HCT116 (cell line): ENCODE measurements at regions not wholly inside any gene's neighbourhood (a gene's known extent, or its start where the extent isn't known, plus 50 kb on each side); places are given as distances from the start of the nearest gene placed in this dataset.

Experiments
- ATAC-seq: fragments of 200-7000 bp; cut with Tn5 transposase; 2 replicates; pipeline ENCODE4 v1.9.1; 2020; ENCODE audit warnings: mild to moderate bottlenecking, moderate library complexity
- BruUV-seq: library from RNA; stranded (reverse); fragments of 400-500 nt; replicated peaks from 2 replicates; lab custom pipeline; 2021; lab: Mats Ljungman, UMichigan
- CTCF ChIA-PET: fragments of 300-600 bp; sonication (Branson Sonifier 250); formaldehyde crosslinking; loops from one replicate; lab custom pipeline; 2021; ENCODE audit warnings: antibody characterized with exemption; lab: Charles Lee
- POLR2A ChIA-PET: fragments of 300-600, 350-600 bp; sonication (Branson Sonifier 250); formaldehyde crosslinking; loops from one replicate; lab custom pipeline; 2021; ENCODE audit warnings: antibody characterized with exemption; lab: Charles Lee
- RAD21 ChIA-PET, 2 experiments: fragments of 300-600 bp; sonication (Branson Sonifier 250); formaldehyde crosslinking; loops; one replicate each; lab custom pipeline; 2023; ENCODE audit warnings: low total read pairs in 2 of 2; ENCODE audit not compliant: uncharacterized antibody in 2 of 2, unreplicated experiment in 2 of 2, low non-redundant PET in 1 of 2; lab: Charles Lee
- DNase-seq: peaks from one replicate; pipeline ENCODE4 v3.0.0-alpha.2; 2010; ENCODE audit warnings: low read depth, low spot score
- H2AFZ ChIP-seq: fragments of 200-600 bp; shearing (Covaris generic), sonication (generic); 2 replicates; pipeline ENCODE4 v1.6.1; 2017; ENCODE audit warnings: low read depth, mixed run types, mixed read lengths, antibody characterized with exemption, low read length; ENCODE audit not compliant: poor library complexity, severe bottlenecking
- H3K27ac ChIP-seq: 2 replicates; pipeline ENCODE4 v1.5.1; 2012; ENCODE audit warnings: low read depth, low read length
- H3K27me3 ChIP-seq: fragments of 200-600 bp; sonication (generic); 2 replicates; pipeline ENCODE4 v1.6.1; 2016; ENCODE audit warnings: mixed run types, low read length, mixed read lengths; ENCODE audit not compliant: insufficient read depth
- H3K36me3 ChIP-seq, 2 experiments: fragments of 200-500 bp in 1 of 2; fragments of 200-600 bp in 1 of 2; sonication (Bioruptor generic) in 1 of 2; sonication (generic) in 1 of 2; 2 replicates each; pipeline versions ENCODE4 v1.5.1 to v1.6.1; 2014 to 2016; ENCODE audit warnings: low read length in 2 of 2, inconsistent platforms in 1 of 2, mixed read lengths in 1 of 2, mixed run types in 1 of 2; ENCODE audit not compliant: insufficient read depth in 2 of 2, control insufficient read depth in 1 of 2
- H3K4me1 ChIP-seq, 2 experiments: fragments of 200-600 bp in 1 of 2; sonication (generic) in 1 of 2; 2 replicates each; pipeline versions ENCODE4 v1.5.1 to v1.6.1; 2012 to 2017; ENCODE audit warnings: low read length in 2 of 2, inconsistent platforms in 1 of 2, mild to moderate bottlenecking in 1 of 2, mixed read lengths in 1 of 2, mixed run types in 1 of 2, moderate library complexity in 1 of 2; ENCODE audit not compliant: insufficient read depth in 2 of 2, control insufficient read depth in 1 of 2
- H3K4me2 ChIP-seq: fragments of 200-600 bp; sonication (generic); 2 replicates; pipeline ENCODE4 v1.6.1; 2017; ENCODE audit warnings: mixed run types, low read length, mixed read lengths
- H3K4me3 ChIP-seq, 2 experiments: fragments of 200-600 bp in 1 of 2; sonication (generic) in 1 of 2; replicated peaks in 1 of 2; 2 replicates each; pipeline ENCODE4 v1.5.1; 2011 to 2016; ENCODE audit warnings: low read length in 2 of 2, control low read depth in 1 of 2, low read depth in 1 of 2, mild to moderate bottlenecking in 1 of 2, mixed read lengths in 1 of 2, mixed run types in 1 of 2
- H3K79me2 ChIP-seq: fragments of 200-600 bp; sonication (generic); 2 replicates; pipeline ENCODE4 v1.6.1; 2017; ENCODE audit warnings: mild to moderate bottlenecking, mixed run types, low read length, moderate library complexity, mixed read lengths; ENCODE audit not compliant: insufficient read depth
- H3K9ac ChIP-seq: fragments of 200-600 bp; sonication (generic); 2 replicates; pipeline ENCODE4 v1.6.1; 2016; ENCODE audit warnings: low read length, mixed read lengths
- H3K9me2 ChIP-seq: fragments of 200-600 bp; sonication (generic), shearing (Covaris generic); 2 replicates; pipeline ENCODE4 v1.6.1; 2017; ENCODE audit warnings: mixed run types, mild to moderate bottlenecking, moderate library complexity; ENCODE audit not compliant: insufficient read depth
- H3K9me3 ChIP-seq, 2 experiments: fragments of 200-500 bp in 1 of 2; fragments of 200-600 bp in 1 of 2; sonication (Bioruptor generic) in 1 of 2; sonication (generic) in 1 of 2; 2 replicates each; pipeline ENCODE4 v1.6.1; 2014 to 2017; ENCODE audit warnings: low read length in 2 of 2, mixed read lengths in 2 of 2, inconsistent platforms in 1 of 2, low read depth in 1 of 2, mild to moderate bottlenecking in 1 of 2, mixed run types in 1 of 2, moderate library complexity in 1 of 2; ENCODE audit not compliant: control insufficient read depth in 1 of 2, insufficient read depth in 1 of 2
- H4K20me1 ChIP-seq: fragments of 200-600 bp; sonication (generic), shearing (Covaris generic); 2 replicates; pipeline ENCODE4 v1.6.1; 2017; ENCODE audit warnings: mixed run types, mild to moderate bottlenecking, moderate library complexity; ENCODE audit not compliant: insufficient read depth
- CBX3 ChIP-seq: IDR thresholded peaks from 2 replicates; pipeline ENCODE4 v1.6.1; 2012; ENCODE audit warnings: low read depth
- CEBPB ChIP-seq: IDR thresholded peaks from 2 replicates; pipeline ENCODE4 v1.6.1; 2012; ENCODE audit warnings: low read depth
- EGR1 ChIP-seq: IDR thresholded peaks from 2 replicates; pipeline ENCODE4 v1.6.1; 2012; ENCODE audit warnings: low read depth
- EZH2phosphoT487 ChIP-seq: fragments of 200-600 bp; IDR thresholded peaks from 2 replicates; pipeline ENCODE4 v1.6.1; 2018; ENCODE audit warnings: antibody characterized with exemption, borderline replicate concordance
- FOSL1 ChIP-seq: IDR thresholded peaks from 2 replicates; pipeline ENCODE4 v1.6.1; 2012; ENCODE audit warnings: low read depth
- JUND ChIP-seq: IDR thresholded peaks from 2 replicates; pipeline ENCODE4 v1.6.1; 2012
- POLR2A ChIP-seq: IDR thresholded peaks from 2 replicates; pipeline ENCODE4 v1.7.0; 2011; ENCODE audit warnings: borderline replicate concordance; ENCODE audit not compliant: insufficient read depth, insufficient read length; ENCODE audit errors: extremely low read depth
- POLR2AphosphoS5 ChIP-seq: IDR thresholded peaks from 2 replicates; pipeline ENCODE4 v1.6.1; 2011; ENCODE audit warnings: mild to moderate bottlenecking, low read depth, low read length, moderate library complexity
- SRF ChIP-seq: IDR thresholded peaks from 2 replicates; pipeline ENCODE4 v1.6.1; 2012; ENCODE audit warnings: low read depth
- YY1 ChIP-seq: IDR thresholded peaks from 2 replicates; pipeline ENCODE4 v1.6.1; 2011; ENCODE audit warnings: low read length, low read depth, moderate library complexity, mild to moderate bottlenecking; ENCODE audit not compliant: insufficient replicate concordance; ENCODE audit errors: extremely low read depth
- intact Hi-C: fragments of 100-400 bp; cut with micrococcal nuclease; formaldehyde crosslinking; loops from 2 replicates; pipeline ENCODE4 v1.10.0; 2022
- TF ChIP-seq, protein P1 (sequence below): IDR thresholded peaks from 2 replicates; pipeline ENCODE4 v1.6.1; 2012; ENCODE audit warnings: low read depth
- TF ChIP-seq, protein P2 (sequence below), 3 experiments: fragments of 200-600 bp in 1 of 3; sonication (generic) in 1 of 3; IDR thresholded peaks in 2 of 3; conservative IDR thresholded peaks in 1 of 3; 2 replicates each; pipeline ENCODE4 v1.5.1; 2012 to 2017; ENCODE audit warnings: low read depth in 2 of 3, low read length in 2 of 3, antibody characterized with exemption in 1 of 3, borderline replicate concordance in 1 of 3, control low read depth in 1 of 3, mild to moderate bottlenecking in 1 of 3, mixed read lengths in 1 of 3, mixed run types in 1 of 3, moderate library complexity in 1 of 3; ENCODE audit not compliant: insufficient read depth in 1 of 3

DNA sequence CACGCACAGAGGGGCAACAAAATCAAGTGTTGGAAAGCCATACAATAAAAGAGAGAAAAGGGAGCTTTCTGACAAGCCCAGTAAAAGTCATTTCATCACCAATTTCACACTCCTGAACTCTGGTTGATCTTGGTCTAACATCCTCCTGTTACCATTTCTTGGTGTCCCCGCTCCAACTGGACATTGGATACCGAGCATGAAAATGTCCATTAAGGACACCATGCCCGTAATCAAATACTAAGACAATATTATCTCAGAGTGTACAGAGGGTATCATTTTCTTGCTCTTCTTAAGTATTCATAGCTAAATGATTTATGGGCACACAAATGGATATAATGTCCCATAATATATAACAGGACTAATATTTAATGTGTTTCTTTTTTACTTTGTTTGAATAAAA lies 218.9 kb downstream of the EPHA4 start:
- BruUV-seq, result no TSS peak
- H3K9me2 ChIP-seq, result no peaks in the 10 kb centered on the region
- RAD21 ChIA-PET, result no interaction called here
- no peak overlapping the region for H3K27ac ChIP-seq
- H3K79me2 ChIP-seq, result no peaks in the 10 kb centered on the region
- CTCF ChIA-PET, result no interaction called here
- H3K4me2 ChIP-seq, result no peak overlapping the region
- ATAC-seq (no peak), DNase-seq (no peak)
- H3K36me3 ChIP-seq, result no peaks in the 10 kb centered on the region
- no peaks in the 10 kb centered on the region for H4K20me1 ChIP-seq
- H3K27me3 ChIP-seq, result peaks cover 10% of the 10 kb centered on the region; the same call in 1 of the 2 replicates
- H3K4me1 ChIP-seq, result no peaks in the 10 kb centered on the region
- H3K9ac ChIP-seq, result no peak overlapping the region
- POLR2A ChIA-PET, result no interaction called here
- H3K4me3 ChIP-seq, result no peak overlapping the region
- intact Hi-C loops, result no loop called here
- TF ChIP-seq YY1 (no peak), JUND (no peak), FOSL1 (no peak), CBX3 (no peak), CEBPB (no peak), POLR2A (no peak), SRF (no peak)
- TF ChIP-seq, protein P1, sequence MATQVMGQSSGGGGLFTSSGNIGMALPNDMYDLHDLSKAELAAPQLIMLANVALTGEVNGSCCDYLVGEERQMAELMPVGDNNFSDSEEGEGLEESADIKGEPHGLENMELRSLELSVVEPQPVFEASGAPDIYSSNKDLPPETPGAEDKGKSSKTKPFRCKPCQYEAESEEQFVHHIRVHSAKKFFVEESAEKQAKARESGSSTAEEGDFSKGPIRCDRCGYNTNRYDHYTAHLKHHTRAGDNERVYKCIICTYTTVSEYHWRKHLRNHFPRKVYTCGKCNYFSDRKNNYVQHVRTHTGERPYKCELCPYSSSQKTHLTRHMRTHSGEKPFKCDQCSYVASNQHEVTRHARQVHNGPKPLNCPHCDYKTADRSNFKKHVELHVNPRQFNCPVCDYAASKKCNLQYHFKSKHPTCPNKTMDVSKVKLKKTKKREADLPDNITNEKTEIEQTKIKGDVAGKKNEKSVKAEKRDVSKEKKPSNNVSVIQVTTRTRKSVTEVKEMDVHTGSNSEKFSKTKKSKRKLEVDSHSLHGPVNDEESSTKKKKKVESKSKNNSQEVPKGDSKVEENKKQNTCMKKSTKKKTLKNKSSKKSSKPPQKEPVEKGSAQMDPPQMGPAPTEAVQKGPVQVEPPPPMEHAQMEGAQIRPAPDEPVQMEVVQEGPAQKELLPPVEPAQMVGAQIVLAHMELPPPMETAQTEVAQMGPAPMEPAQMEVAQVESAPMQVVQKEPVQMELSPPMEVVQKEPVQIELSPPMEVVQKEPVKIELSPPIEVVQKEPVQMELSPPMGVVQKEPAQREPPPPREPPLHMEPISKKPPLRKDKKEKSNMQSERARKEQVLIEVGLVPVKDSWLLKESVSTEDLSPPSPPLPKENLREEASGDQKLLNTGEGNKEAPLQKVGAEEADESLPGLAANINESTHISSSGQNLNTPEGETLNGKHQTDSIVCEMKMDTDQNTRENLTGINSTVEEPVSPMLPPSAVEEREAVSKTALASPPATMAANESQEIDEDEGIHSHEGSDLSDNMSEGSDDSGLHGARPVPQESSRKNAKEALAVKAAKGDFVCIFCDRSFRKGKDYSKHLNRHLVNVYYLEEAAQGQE, result no peak
- H2AFZ ChIP-seq, result no peak overlapping the region
- H3K9me3 ChIP-seq, result no peaks in the 10 kb centered on the region

DNA sequence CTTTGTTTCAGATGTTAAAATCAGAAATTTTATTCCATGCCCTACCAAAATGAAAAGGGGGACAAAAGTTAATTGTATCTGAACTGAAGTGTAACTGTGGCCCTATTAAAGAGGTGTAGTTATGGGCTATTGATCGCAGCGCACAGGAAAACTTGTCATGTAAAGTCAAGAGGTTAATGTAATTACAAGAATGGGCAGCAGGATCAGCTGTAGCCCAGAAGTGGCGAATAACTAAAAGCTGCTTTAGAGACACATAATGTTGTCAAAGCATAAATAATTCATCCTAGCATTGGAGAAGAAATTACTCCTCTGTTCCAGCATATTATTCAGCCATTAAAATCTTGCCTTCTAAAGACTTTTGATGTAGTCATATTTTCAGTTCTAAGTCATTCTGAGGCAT lies 211.8 kb downstream of the EPHA4 start:
- H3K79me2 ChIP-seq, result no peaks in the 10 kb centered on the region
- H3K4me1 ChIP-seq, result no peaks in the 10 kb centered on the region
- H3K27ac ChIP-seq, result no peak overlapping the region
- DNase-seq (no peak), ATAC-seq (no peak)
- no peak overlapping the region for H2AFZ ChIP-seq
- BruUV-seq, result no TSS peak
- H4K20me1 ChIP-seq, result no peaks in the 10 kb centered on the region
- H3K9me3 ChIP-seq, result no peaks in the 10 kb centered on the region
- no peaks in the 10 kb centered on the region for H3K36me3 ChIP-seq
- no peaks in the 10 kb centered on the region; the same call in 1 of the 2 replicates for H3K27me3 ChIP-seq
- no peak overlapping the region for H3K9ac ChIP-seq
- H3K4me3 ChIP-seq, result no peak overlapping the region
- ChIA-PET CTCF (no interaction called here), RAD21 (no interaction called here), POLR2A (no interaction called here)
- intact Hi-C loops, result no loop called here
- no peaks in the 10 kb centered on the region for H3K9me2 ChIP-seq
- no peak overlapping the region for H3K4me2 ChIP-seq
- TF ChIP-seq CBX3, result no peak
- TF ChIP-seq EZH2phosphoT487, result no peak
- TF ChIP-seq EGR1, result no peak
- TF ChIP-seq POLR2A, result no peak
- TF ChIP-seq, protein P2, sequence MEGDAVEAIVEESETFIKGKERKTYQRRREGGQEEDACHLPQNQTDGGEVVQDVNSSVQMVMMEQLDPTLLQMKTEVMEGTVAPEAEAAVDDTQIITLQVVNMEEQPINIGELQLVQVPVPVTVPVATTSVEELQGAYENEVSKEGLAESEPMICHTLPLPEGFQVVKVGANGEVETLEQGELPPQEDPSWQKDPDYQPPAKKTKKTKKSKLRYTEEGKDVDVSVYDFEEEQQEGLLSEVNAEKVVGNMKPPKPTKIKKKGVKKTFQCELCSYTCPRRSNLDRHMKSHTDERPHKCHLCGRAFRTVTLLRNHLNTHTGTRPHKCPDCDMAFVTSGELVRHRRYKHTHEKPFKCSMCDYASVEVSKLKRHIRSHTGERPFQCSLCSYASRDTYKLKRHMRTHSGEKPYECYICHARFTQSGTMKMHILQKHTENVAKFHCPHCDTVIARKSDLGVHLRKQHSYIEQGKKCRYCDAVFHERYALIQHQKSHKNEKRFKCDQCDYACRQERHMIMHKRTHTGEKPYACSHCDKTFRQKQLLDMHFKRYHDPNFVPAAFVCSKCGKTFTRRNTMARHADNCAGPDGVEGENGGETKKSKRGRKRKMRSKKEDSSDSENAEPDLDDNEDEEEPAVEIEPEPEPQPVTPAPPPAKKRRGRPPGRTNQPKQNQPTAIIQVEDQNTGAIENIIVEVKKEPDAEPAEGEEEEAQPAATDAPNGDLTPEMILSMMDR (IDR thresholded peaks at IDR 0.05 in 2 of 3, conservative IDR thresholded peaks at IDR 0.05 in 1 of 3; ENCODE audit: borderline replicate concordance in 1 of 3, insufficient read depth in 1 of 3, low read depth in 2 of 3, low read length in 2 of 3), result no peak
- TF ChIP-seq POLR2AphosphoS5, result no peak
- no peak for TF ChIP-seq YY1
